ENCODE measurements at regions not wholly inside any gene's neighbourhood (a gene's known extent, or its start where the extent isn't known, plus 50 kb on each side); places are given as distances from the start of the nearest gene placed in this dataset.

DNA sequence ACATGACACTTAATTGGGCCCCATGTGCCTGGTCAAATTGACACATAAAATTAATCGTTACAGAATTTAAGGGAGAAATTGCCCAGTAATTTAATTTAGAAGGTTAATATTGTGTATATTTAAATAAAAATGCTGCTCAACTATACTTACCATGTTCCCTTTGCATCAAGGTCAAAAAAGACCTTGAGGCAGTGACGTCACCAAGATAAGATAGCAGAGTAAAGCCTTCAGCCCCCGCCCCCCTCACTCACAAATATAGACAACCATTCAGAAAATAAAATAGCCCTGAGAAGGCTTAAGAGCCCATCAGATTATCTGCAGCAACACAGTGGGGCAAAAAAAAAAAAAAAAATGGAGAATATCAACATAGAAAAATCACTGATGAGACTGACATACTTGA, 785.7 kb downstream of the CCDC85A start:
- peaks cover 16% of the 10 kb centered on the region for H3K9me3 ChIP-seq
- H3K4me2 ChIP-seq: no peak overlapping the region
- 0 out of 2 replicates have a peak, but pooled peaks cover 5% of the 10 kb centered on the region for H3K9me2 ChIP-seq
- TF ChIP-seq, protein P1, sequence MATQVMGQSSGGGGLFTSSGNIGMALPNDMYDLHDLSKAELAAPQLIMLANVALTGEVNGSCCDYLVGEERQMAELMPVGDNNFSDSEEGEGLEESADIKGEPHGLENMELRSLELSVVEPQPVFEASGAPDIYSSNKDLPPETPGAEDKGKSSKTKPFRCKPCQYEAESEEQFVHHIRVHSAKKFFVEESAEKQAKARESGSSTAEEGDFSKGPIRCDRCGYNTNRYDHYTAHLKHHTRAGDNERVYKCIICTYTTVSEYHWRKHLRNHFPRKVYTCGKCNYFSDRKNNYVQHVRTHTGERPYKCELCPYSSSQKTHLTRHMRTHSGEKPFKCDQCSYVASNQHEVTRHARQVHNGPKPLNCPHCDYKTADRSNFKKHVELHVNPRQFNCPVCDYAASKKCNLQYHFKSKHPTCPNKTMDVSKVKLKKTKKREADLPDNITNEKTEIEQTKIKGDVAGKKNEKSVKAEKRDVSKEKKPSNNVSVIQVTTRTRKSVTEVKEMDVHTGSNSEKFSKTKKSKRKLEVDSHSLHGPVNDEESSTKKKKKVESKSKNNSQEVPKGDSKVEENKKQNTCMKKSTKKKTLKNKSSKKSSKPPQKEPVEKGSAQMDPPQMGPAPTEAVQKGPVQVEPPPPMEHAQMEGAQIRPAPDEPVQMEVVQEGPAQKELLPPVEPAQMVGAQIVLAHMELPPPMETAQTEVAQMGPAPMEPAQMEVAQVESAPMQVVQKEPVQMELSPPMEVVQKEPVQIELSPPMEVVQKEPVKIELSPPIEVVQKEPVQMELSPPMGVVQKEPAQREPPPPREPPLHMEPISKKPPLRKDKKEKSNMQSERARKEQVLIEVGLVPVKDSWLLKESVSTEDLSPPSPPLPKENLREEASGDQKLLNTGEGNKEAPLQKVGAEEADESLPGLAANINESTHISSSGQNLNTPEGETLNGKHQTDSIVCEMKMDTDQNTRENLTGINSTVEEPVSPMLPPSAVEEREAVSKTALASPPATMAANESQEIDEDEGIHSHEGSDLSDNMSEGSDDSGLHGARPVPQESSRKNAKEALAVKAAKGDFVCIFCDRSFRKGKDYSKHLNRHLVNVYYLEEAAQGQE (IDR thresholded peaks at IDR 0.05; ENCODE audit: low read depth, low read length): no peak
- TF ChIP-seq RCOR1 (IDR thresholded peaks at IDR 0.05; ENCODE audit: low read length): no peak
- TF ChIP-seq, protein P2, sequence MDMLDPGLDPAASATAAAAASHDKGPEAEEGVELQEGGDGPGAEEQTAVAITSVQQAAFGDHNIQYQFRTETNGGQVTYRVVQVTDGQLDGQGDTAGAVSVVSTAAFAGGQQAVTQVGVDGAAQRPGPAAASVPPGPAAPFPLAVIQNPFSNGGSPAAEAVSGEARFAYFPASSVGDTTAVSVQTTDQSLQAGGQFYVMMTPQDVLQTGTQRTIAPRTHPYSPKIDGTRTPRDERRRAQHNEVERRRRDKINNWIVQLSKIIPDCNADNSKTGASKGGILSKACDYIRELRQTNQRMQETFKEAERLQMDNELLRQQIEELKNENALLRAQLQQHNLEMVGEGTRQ (IDR thresholded peaks at IDR 0.05; ENCODE audit: borderline replicate concordance, low read depth, low read length): no peak
- H3K9ac ChIP-seq: no peak overlapping the region
- no peaks in the 10 kb centered on the region for H3K4me1 ChIP-seq (ENCODE audit: control insufficient read depth in 1 of 2, insufficient read depth in 2 of 2, low read depth in 1 of 2, low read length in 1 of 2)
- ChIA-PET CTCF (no interaction called here), POLR2A (no interaction called here)
- no peak overlapping the region for H3K4me3 ChIP-seq (ENCODE audit: low read depth in 2 of 2, low read length in 1 of 2)
- H3F3A ChIP-seq (replicated peaks; ENCODE audit: insufficient read depth): peaks cover 5% of the 10 kb centered on the region
- no peak for DNase-seq
- no peaks in the 10 kb centered on the region for H4K20me1 ChIP-seq (ENCODE audit: insufficient read depth)
- H3K36me3 ChIP-seq (replicated peaks in 1 of 2; ENCODE audit: control insufficient read depth in 1 of 2, insufficient read depth in 2 of 2, low read length in 1 of 2): peaks cover 2 to 65% of the 10 kb centered on the region in 2 experiments
- H3K79me2 ChIP-seq (ENCODE audit: insufficient read depth): no peaks in the 10 kb centered on the region
- no peak overlapping the region for H2AFZ ChIP-seq (ENCODE audit: low read depth)
- WGBS (ENCODE audit: low lambda C conversion rate): 57% methylated on average over 3 of the region's 3 CpGs
- no peak overlapping the region for H3K27ac ChIP-seq (ENCODE audit: low read depth in 2 of 2, low read length in 1 of 2)
- H3K27me3 ChIP-seq (ENCODE audit: insufficient read depth): no peaks in the 10 kb centered on the region

DNA sequence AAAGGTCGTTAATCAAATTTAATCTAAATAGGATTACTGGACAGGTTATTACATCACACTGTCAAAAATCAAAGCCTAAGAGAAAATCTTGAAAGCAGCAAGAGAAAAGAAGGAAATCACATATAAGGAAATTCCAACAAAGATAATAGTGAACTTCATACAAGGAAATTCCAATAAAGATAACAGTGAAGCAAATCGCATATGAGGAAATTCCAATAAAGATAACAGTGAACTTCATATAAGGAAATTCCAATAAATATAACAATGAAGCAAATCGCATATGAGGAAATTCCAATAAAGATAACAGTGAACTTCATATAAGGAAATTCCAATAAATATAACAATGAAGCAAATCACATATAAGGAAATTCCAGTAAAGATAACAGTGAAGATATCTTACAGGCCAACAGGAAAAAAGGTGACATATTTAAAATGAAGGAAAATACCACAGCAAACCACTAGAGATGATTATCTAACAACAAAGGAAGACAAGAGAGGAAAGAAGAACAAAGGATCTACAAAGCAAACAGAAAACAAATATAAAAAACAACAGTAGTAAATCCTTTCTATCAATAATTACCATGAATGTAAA, 787.7 kb downstream of the CCDC85A start:
- Histone ChIP-seq H3K27me3 (ENCODE audit: insufficient read depth) (no peaks in the 10 kb centered on the region), H3K4me3 (ENCODE audit: low read depth in 2 of 2, low read length in 1 of 2) (no peak overlapping the region), H3K9me3 (peaks cover 16% of the 10 kb centered on the region), H3F3A (replicated peaks; ENCODE audit: insufficient read depth) (peaks cover 11% of the 10 kb centered on the region), H2AFZ (ENCODE audit: low read depth) (no peak overlapping the region), H3K36me3 (replicated peaks in 1 of 2; ENCODE audit: control insufficient read depth in 1 of 2, insufficient read depth in 2 of 2, low read length in 1 of 2) (peaks cover 2 to 54% of the 10 kb centered on the region in 2 experiments), H3K9me2 (no peaks in the 10 kb centered on the region), H3K27ac (ENCODE audit: low read depth in 2 of 2, low read length in 1 of 2) (no peak overlapping the region), H4K20me1 (ENCODE audit: insufficient read depth) (no peaks in the 10 kb centered on the region), H3K9ac (no peak overlapping the region), H3K79me2 (ENCODE audit: insufficient read depth) (no peaks in the 10 kb centered on the region), H3K4me2 (no peak overlapping the region), H3K4me1 (ENCODE audit: control insufficient read depth in 1 of 2, insufficient read depth in 2 of 2, low read depth in 1 of 2, low read length in 1 of 2) (no peaks in the 10 kb centered on the region)
- ChIA-PET POLR2A (no interaction called here), CTCF (no interaction called here)
- DNase-seq: no peak
- TF ChIP-seq, protein P2 (IDR thresholded peaks at IDR 0.05; ENCODE audit: borderline replicate concordance, low read depth, low read length): no peak
- TF ChIP-seq SMC3 (IDR thresholded peaks at IDR 0.05; ENCODE audit: low read depth, low read length) (no peak), TCF12 (IDR thresholded peaks at IDR 0.05) (no peak), NRF1 (IDR thresholded peaks at IDR 0.05; ENCODE audit: low read depth, low read length) (no peak), FOXM1 (IDR thresholded peaks at IDR 0.05; ENCODE audit: low read depth) (no peak)
- TF ChIP-seq, protein P3, sequence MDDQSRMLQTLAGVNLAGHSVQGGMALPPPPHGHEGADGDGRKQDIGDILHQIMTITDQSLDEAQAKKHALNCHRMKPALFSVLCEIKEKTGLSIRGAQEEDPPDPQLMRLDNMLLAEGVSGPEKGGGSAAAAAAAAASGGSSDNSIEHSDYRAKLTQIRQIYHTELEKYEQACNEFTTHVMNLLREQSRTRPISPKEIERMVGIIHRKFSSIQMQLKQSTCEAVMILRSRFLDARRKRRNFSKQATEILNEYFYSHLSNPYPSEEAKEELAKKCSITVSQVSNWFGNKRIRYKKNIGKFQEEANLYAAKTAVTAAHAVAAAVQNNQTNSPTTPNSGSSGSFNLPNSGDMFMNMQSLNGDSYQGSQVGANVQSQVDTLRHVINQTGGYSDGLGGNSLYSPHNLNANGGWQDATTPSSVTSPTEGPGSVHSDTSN (IDR thresholded peaks at IDR 0.05): no peak
- WGBS (ENCODE audit: low lambda C conversion rate): 46% methylated on average over 3 of the region's 3 CpGs
